Activated CD4-positive, alpha-beta memory T cell treated with anti-CD3 and anti-CD28 coated beads for 36 hours (primary cell): ENCODE measurements at regions not wholly inside any gene's neighbourhood (a gene's known extent, or its start where the extent isn't known, plus 50 kb on each side); places are given as distances from the start of the nearest gene placed in this dataset.

Experiments
- CTCF ChIA-PET: fragments of 350-600 bp; sonication (Branson Sonifier 250); formaldehyde crosslinking; loops from one replicate; lab custom pipeline; 2021; ENCODE audit warnings: antibody characterized with exemption, inconsistent platforms; lab: Charles Lee
- POLR2A ChIA-PET: fragments of 350-600 bp; sonication (Branson Sonifier 250); formaldehyde crosslinking; loops from one replicate; lab custom pipeline; 2021; ENCODE audit warnings: antibody characterized with exemption; lab: Charles Lee
- DNase-seq: peaks from one replicate; pipeline ENCODE4 v3.0.0-alpha.2; 2020
- H3K27ac Mint-ChIP-seq: one replicate; pipeline ENCODE4 v1.8.0; 2021; ENCODE audit warnings: mixed read lengths
- H3K27me3 Mint-ChIP-seq: one replicate; pipeline ENCODE4 v1.8.0; 2021; ENCODE audit warnings: mixed read lengths
- H3K36me3 Mint-ChIP-seq: one replicate; pipeline ENCODE4 v1.8.0; 2021; ENCODE audit warnings: mixed read lengths
- H3K4me1 Mint-ChIP-seq: one replicate; pipeline ENCODE4 v1.8.0; 2021; ENCODE audit warnings: low read depth, mixed read lengths
- H3K4me3 Mint-ChIP-seq: one replicate; pipeline ENCODE4 v1.8.0; 2021; ENCODE audit warnings: mild to moderate bottlenecking, mixed read lengths
- H3K9me3 Mint-ChIP-seq: one replicate; pipeline ENCODE4 v1.8.0; 2021; ENCODE audit warnings: mixed read lengths
- intact Hi-C: fragments of 100-400 bp; cut with micrococcal nuclease; formaldehyde crosslinking; loops from one replicate; pipeline ENCODE4 v1.15.1; 2023

- H3K27me3 Mint-ChIP-seq = peaks cover 6% of the 10 kb centered on the region
- no peaks in the 10 kb centered on the region for H3K36me3 Mint-ChIP-seq
- CTCF ChIA-PET = no interaction called here
- POLR2A ChIA-PET = no interaction called here
- no peak for DNase-seq
- no peaks in the 10 kb centered on the region for H3K4me1 Mint-ChIP-seq
- no peak overlapping the region for H3K4me3 Mint-ChIP-seq
- intact Hi-C loops = no loop called here
- H3K9me3 Mint-ChIP-seq = peaks cover 12% of the 10 kb centered on the region
- H3K27ac Mint-ChIP-seq = no peak overlapping the region
Observed at GRCh38 chr1:29466258-29466657, 229.9 kb downstream of the PTPRU start.

- no peak overlapping the region for H3K4me3 Mint-ChIP-seq
- POLR2A ChIA-PET = no interaction called here
- no peak for DNase-seq
- no peaks in the 10 kb centered on the region for H3K36me3 Mint-ChIP-seq
- CTCF ChIA-PET = no interaction called here
- no peaks in the 10 kb centered on the region for H3K4me1 Mint-ChIP-seq
- H3K27me3 Mint-ChIP-seq = peaks cover 4% of the 10 kb centered on the region
- intact Hi-C loops = no loop called here
- no peak overlapping the region for H3K27ac Mint-ChIP-seq
- peaks cover 12% of the 10 kb centered on the region for H3K9me3 Mint-ChIP-seq
Observed at GRCh38 chr1:29465755-29466154, 229.4 kb downstream of the PTPRU start.

- H3K36me3 Mint-ChIP-seq = no peaks in the 10 kb centered on the region
- H3K27ac Mint-ChIP-seq = no peak overlapping the region
- H3K9me3 Mint-ChIP-seq = peaks cover 12% of the 10 kb centered on the region
- no peak for DNase-seq
- H3K27me3 Mint-ChIP-seq = peaks cover 4% of the 10 kb centered on the region
- POLR2A ChIA-PET = no interaction called here
- H3K4me1 Mint-ChIP-seq = no peaks in the 10 kb centered on the region
- H3K4me3 Mint-ChIP-seq = no peak overlapping the region
- CTCF ChIA-PET = no interaction called here
- intact Hi-C loops = no loop called here
Observed at GRCh38 chr1:29462096-29462495, 225.8 kb downstream of the PTPRU start.

- H3K4me1 Mint-ChIP-seq = no peaks in the 10 kb centered on the region
- no peak overlapping the region for H3K27ac Mint-ChIP-seq
- POLR2A ChIA-PET = no interaction called here
- no peaks in the 10 kb centered on the region for H3K36me3 Mint-ChIP-seq
- H3K27me3 Mint-ChIP-seq = peaks cover 6% of the 10 kb centered on the region
- peaks cover 15% of the 10 kb centered on the region for H3K9me3 Mint-ChIP-seq
- no peak for DNase-seq
- CTCF ChIA-PET = no interaction called here
- intact Hi-C loops = no loop called here
- H3K4me3 Mint-ChIP-seq = no peak overlapping the region
Observed at GRCh38 chr1:29461115-29461739, 224.9 kb downstream of the PTPRU start.

- Mint-ChIP-seq H3K4me3 (no peak overlapping the region), H3K4me1 (no peaks in the 10 kb centered on the region), H3K27ac (no peak overlapping the region), H3K9me3 (peaks cover 15% of the 10 kb centered on the region), H3K27me3 (peaks cover 6% of the 10 kb centered on the region), H3K36me3 (no peaks in the 10 kb centered on the region)
- ChIA-PET CTCF (no interaction called here), POLR2A (no interaction called here)
- intact Hi-C loops = no loop called here
- DNase-seq = no peak
Observed at GRCh38 chr1:29460694-29461093, 224.4 kb downstream of the PTPRU start.

- H3K36me3 Mint-ChIP-seq = no peaks in the 10 kb centered on the region
- peaks cover 12% of the 10 kb centered on the region for H3K9me3 Mint-ChIP-seq
- intact Hi-C loops = no loop called here
- no peaks in the 10 kb centered on the region for H3K4me1 Mint-ChIP-seq
- H3K27ac Mint-ChIP-seq = no peak overlapping the region
- no peak for DNase-seq
- H3K27me3 Mint-ChIP-seq = peaks cover 6% of the 10 kb centered on the region
- no peak overlapping the region for H3K4me3 Mint-ChIP-seq
- CTCF ChIA-PET = no interaction called here
- POLR2A ChIA-PET = no interaction called here
Observed at GRCh38 chr1:29460041-29460610, 223.8 kb downstream of the PTPRU start.

- Mint-ChIP-seq H3K4me3 (no peak overlapping the region), H3K9me3 (peaks cover 8% of the 10 kb centered on the region), H3K27me3 (peaks cover 6% of the 10 kb centered on the region), H3K36me3 (no peaks in the 10 kb centered on the region), H3K4me1 (no peaks in the 10 kb centered on the region), H3K27ac (no peak overlapping the region)
- intact Hi-C loops = no loop called here
- POLR2A ChIA-PET = no interaction called here
- no peak for DNase-seq
- CTCF ChIA-PET = no interaction called here
Observed at GRCh38 chr1:29459620-29459945, 223.3 kb downstream of the PTPRU start.

- POLR2A ChIA-PET = no interaction called here
- Mint-ChIP-seq H3K36me3 (no peaks in the 10 kb centered on the region), H3K27me3 (peaks cover 6% of the 10 kb centered on the region), H3K9me3 (peaks cover 3% of the 10 kb centered on the region), H3K4me1 (no peaks in the 10 kb centered on the region), H3K27ac (no peak overlapping the region), H3K4me3 (no peak overlapping the region)
- DNase-seq = no peak
- CTCF ChIA-PET = no interaction called here
- intact Hi-C loops = no loop called here
Observed at GRCh38 chr1:29458737-29459619, 222.7 kb downstream of the PTPRU start.

GRCh38 chr1:29457496-29458368 lies 221.4 kb downstream of the PTPRU start:
- POLR2A ChIA-PET = no interaction called here
- no peak overlapping the region for H3K4me3 Mint-ChIP-seq
- peaks cover 3% of the 10 kb centered on the region for H3K9me3 Mint-ChIP-seq
- intact Hi-C loops = no loop called here
- peaks cover 9% of the 10 kb centered on the region for H3K27me3 Mint-ChIP-seq
- no peak for DNase-seq
- H3K36me3 Mint-ChIP-seq = no peaks in the 10 kb centered on the region
- H3K4me1 Mint-ChIP-seq = no peaks in the 10 kb centered on the region
- no peak overlapping the region for H3K27ac Mint-ChIP-seq
- CTCF ChIA-PET = no interaction called here

- POLR2A ChIA-PET = no interaction called here
- Mint-ChIP-seq H3K36me3 (no peaks in the 10 kb centered on the region), H3K27ac (no peak overlapping the region), H3K4me1 (no peaks in the 10 kb centered on the region), H3K4me3 (no peak overlapping the region), H3K27me3 (peaks cover 7% of the 10 kb centered on the region), H3K9me3 (peaks cover 3% of the 10 kb centered on the region)
- CTCF ChIA-PET = no interaction called here
- intact Hi-C loops = no loop called here
- DNase-seq = no peak
Observed at GRCh38 chr1:29456685-29457435, 220.5 kb downstream of the PTPRU start.

GRCh38 chr1:29455781-29456180 lies 219.5 kb downstream of the PTPRU start:
- no peak overlapping the region for H3K27ac Mint-ChIP-seq
- H3K36me3 Mint-ChIP-seq = no peaks in the 10 kb centered on the region
- no peak for DNase-seq
- ChIA-PET CTCF (no interaction called here), POLR2A (no interaction called here)
- peaks cover 3% of the 10 kb centered on the region for H3K9me3 Mint-ChIP-seq
- no peak overlapping the region for H3K4me3 Mint-ChIP-seq
- H3K4me1 Mint-ChIP-seq = no peaks in the 10 kb centered on the region
- intact Hi-C loops = no loop called here
- peaks cover 7% of the 10 kb centered on the region for H3K27me3 Mint-ChIP-seq
